ENCODE measurements at regions not wholly inside any gene's neighbourhood (a gene's known extent, or its start where the extent isn't known, plus 50 kb on each side); places are given as distances from the start of the nearest gene placed in this dataset.

DNA sequence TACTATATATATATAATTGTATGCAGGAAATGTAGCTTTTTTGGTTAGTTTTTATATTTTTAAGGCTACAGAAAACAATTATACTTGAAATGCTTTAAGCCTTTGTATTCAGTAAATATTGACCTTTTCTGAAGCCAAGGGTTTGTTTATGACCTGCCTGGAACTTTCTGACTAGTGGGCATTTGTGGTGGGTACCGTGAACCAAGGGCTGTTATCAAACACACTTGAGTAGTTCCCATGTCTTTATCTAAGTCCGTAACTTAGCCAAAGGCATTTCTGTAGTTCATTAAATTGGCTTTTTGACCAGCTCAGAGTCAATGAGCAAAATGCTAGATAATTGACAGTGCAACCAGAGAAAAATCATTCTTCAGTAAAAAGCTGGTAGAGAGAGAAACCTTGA, 1444.2 kb upstream of the SLC10A2 start:
- TF ChIP-seq POLR2AphosphoS5 (IDR thresholded peaks at IDR 0.05; ENCODE audit: low read depth) (no peak), ZNF331 (CRISPR knock-in tag; IDR thresholded peaks at IDR 0.05; ENCODE audit: low read depth) (no peak), STAT1 (IDR thresholded peaks at IDR 0.05; ENCODE audit: unreplicated experiment) (no peak), CREB1 (CRISPR knock-in tag; IDR thresholded peaks at IDR 0.05; ENCODE audit: low read depth) (no peak), EZH2phosphoT487 (IDR thresholded peaks at IDR 0.05; ENCODE audit: unreplicated experiment) (no peak), NANOG (IDR thresholded peaks at IDR 0.05; ENCODE audit: borderline replicate concordance) (no peak), REST (IDR thresholded peaks at IDR 0.05; ENCODE audit: unreplicated experiment) (no peak), EZH2 (IDR thresholded peaks at IDR 0.05; ENCODE audit: low read depth, unreplicated experiment) (no peak), ZNF114 (CRISPR knock-in tag; IDR thresholded peaks at IDR 0.05) (no peak), ZNF462 (CRISPR knock-in tag; IDR thresholded peaks at IDR 0.05) (no peak), JUNB (IDR thresholded peaks at IDR 0.05; ENCODE audit: unreplicated experiment) (no peak), ETS1 (IDR thresholded peaks at IDR 0.05) (no peak)
- TF ChIP-seq, protein P1, sequence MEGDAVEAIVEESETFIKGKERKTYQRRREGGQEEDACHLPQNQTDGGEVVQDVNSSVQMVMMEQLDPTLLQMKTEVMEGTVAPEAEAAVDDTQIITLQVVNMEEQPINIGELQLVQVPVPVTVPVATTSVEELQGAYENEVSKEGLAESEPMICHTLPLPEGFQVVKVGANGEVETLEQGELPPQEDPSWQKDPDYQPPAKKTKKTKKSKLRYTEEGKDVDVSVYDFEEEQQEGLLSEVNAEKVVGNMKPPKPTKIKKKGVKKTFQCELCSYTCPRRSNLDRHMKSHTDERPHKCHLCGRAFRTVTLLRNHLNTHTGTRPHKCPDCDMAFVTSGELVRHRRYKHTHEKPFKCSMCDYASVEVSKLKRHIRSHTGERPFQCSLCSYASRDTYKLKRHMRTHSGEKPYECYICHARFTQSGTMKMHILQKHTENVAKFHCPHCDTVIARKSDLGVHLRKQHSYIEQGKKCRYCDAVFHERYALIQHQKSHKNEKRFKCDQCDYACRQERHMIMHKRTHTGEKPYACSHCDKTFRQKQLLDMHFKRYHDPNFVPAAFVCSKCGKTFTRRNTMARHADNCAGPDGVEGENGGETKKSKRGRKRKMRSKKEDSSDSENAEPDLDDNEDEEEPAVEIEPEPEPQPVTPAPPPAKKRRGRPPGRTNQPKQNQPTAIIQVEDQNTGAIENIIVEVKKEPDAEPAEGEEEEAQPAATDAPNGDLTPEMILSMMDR (conservative IDR thresholded peaks at IDR 0.05; ENCODE audit: low read depth in 2 of 2): no peak
- no peak for DNase-seq (ENCODE audit: low spot score)
- Histone ChIP-seq H2AFZ (no peak overlapping the region), H3K27ac (ENCODE audit: low read depth) (no peak overlapping the region), H4K20me1 (replicated peaks; ENCODE audit: insufficient read depth) (no peaks in the 10 kb centered on the region), H3K27me3 (ENCODE audit: insufficient read depth) (no peaks in the 10 kb centered on the region), H3K36me3 (ENCODE audit: insufficient read depth) (no peaks in the 10 kb centered on the region), H3K79me2 (replicated peaks; ENCODE audit: insufficient read depth) (no peaks in the 10 kb centered on the region), H3K4me1 (ENCODE audit: insufficient read depth) (no peaks in the 10 kb centered on the region), H3K4me2 (no peak overlapping the region), H3F3A (replicated peaks; ENCODE audit: low read depth) (no peaks in the 10 kb centered on the region), H3K4me3 (no peak overlapping the region), H3K9me2 (ENCODE audit: insufficient read depth) (no peaks in the 10 kb centered on the region)
- H3K9me3 Mint-ChIP-seq: no peaks in the 10 kb centered on the region
- H3K36me3 Mint-ChIP-seq (ENCODE audit: low read depth): no peaks in the 10 kb centered on the region
- H3K27me3 Mint-ChIP-seq (ENCODE audit: insufficient read depth, low read depth, poor library complexity): peaks cover 4% of the 10 kb centered on the region
- H3K4me1 Mint-ChIP-seq: no peaks in the 10 kb centered on the region
- H3K4me3 Mint-ChIP-seq: no peak overlapping the region
- no peak overlapping the region for H3K27ac Mint-ChIP-seq
- ATAC-seq: no peak

Measured in GM23338 (cell line).